Liver (tissue), 3 donors: ENCODE measurements at regions not wholly inside any gene's neighbourhood (a gene's known extent, or its start where the extent isn't known, plus 50 kb on each side); places are given as distances from the start of the nearest gene placed in this dataset.

Experiments used
- EGR1 ChIP-seq, 2 donors: IDR thresholded peaks; 2 replicates each; pipeline ENCODE4 v1.6.1; 2016 to 2018; ENCODE audit warnings: antibody characterized with exemption in 2 of 2, low read depth in 2 of 2
- FOXA1 ChIP-seq: IDR thresholded peaks from 2 replicates; pipeline ENCODE4 v1.6.1; 2016; ENCODE audit warnings: antibody characterized with exemption
- HNF4G ChIP-seq: IDR thresholded peaks from 2 replicates; pipeline ENCODE4 v1.6.1; 2016; ENCODE audit warnings: antibody characterized with exemption
- JUND ChIP-seq, 2 donors: IDR thresholded peaks; 2 replicates each; pipeline ENCODE4 v1.6.1; 2016; ENCODE audit warnings: antibody characterized with exemption in 2 of 2
- RAD21 ChIP-seq, 2 donors: IDR thresholded peaks; 2 replicates each; pipeline ENCODE4 v1.6.1; 2016; ENCODE audit warnings: antibody characterized with exemption in 2 of 2, mild to moderate bottlenecking in 2 of 2
- SP1 ChIP-seq: IDR thresholded peaks from 2 replicates; pipeline ENCODE4 v1.6.1; 2018; ENCODE audit warnings: antibody characterized with exemption, mild to moderate bottlenecking
- TAF1 ChIP-seq: conservative IDR thresholded peaks from 2 replicates; pipeline ENCODE4 v1.6.1; 2016; ENCODE audit warnings: antibody characterized with exemption, mild to moderate bottlenecking
- TF ChIP-seq, protein P1 (sequence below): fragments of 150-350 bp; IDR thresholded peaks from 2 replicates; pipeline ENCODE4 v1.5.1; 2017; ENCODE audit warnings: improper control_type of control experiment, low read depth, low read length; ENCODE audit not compliant: missing input control
- TF ChIP-seq, protein P2 (sequence below): IDR thresholded peaks from 2 replicates; pipeline ENCODE4 v1.6.1; 2016; ENCODE audit warnings: antibody characterized with exemption, mild to moderate bottlenecking
- TF ChIP-seq, protein P3 (sequence below): IDR thresholded peaks from 2 replicates; pipeline ENCODE4 v1.6.1; 2016; ENCODE audit warnings: antibody characterized with exemption
- donor health status: healthy.
- donor health status: healthy.

- TF ChIP-seq FOXA1 (no peak), RAD21 (IDR thresholded peaks at IDR 0.05) (no peak), TAF1 (no peak), HNF4G (no peak), JUND (IDR thresholded peaks at IDR 0.05) (no peak), EGR1 (IDR thresholded peaks at IDR 0.05; ENCODE audit: low read depth in 2 of 2) (no peak), SP1 (no peak)
- TF ChIP-seq, protein P1, sequence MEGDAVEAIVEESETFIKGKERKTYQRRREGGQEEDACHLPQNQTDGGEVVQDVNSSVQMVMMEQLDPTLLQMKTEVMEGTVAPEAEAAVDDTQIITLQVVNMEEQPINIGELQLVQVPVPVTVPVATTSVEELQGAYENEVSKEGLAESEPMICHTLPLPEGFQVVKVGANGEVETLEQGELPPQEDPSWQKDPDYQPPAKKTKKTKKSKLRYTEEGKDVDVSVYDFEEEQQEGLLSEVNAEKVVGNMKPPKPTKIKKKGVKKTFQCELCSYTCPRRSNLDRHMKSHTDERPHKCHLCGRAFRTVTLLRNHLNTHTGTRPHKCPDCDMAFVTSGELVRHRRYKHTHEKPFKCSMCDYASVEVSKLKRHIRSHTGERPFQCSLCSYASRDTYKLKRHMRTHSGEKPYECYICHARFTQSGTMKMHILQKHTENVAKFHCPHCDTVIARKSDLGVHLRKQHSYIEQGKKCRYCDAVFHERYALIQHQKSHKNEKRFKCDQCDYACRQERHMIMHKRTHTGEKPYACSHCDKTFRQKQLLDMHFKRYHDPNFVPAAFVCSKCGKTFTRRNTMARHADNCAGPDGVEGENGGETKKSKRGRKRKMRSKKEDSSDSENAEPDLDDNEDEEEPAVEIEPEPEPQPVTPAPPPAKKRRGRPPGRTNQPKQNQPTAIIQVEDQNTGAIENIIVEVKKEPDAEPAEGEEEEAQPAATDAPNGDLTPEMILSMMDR: no peak
- TF ChIP-seq, protein P2, sequence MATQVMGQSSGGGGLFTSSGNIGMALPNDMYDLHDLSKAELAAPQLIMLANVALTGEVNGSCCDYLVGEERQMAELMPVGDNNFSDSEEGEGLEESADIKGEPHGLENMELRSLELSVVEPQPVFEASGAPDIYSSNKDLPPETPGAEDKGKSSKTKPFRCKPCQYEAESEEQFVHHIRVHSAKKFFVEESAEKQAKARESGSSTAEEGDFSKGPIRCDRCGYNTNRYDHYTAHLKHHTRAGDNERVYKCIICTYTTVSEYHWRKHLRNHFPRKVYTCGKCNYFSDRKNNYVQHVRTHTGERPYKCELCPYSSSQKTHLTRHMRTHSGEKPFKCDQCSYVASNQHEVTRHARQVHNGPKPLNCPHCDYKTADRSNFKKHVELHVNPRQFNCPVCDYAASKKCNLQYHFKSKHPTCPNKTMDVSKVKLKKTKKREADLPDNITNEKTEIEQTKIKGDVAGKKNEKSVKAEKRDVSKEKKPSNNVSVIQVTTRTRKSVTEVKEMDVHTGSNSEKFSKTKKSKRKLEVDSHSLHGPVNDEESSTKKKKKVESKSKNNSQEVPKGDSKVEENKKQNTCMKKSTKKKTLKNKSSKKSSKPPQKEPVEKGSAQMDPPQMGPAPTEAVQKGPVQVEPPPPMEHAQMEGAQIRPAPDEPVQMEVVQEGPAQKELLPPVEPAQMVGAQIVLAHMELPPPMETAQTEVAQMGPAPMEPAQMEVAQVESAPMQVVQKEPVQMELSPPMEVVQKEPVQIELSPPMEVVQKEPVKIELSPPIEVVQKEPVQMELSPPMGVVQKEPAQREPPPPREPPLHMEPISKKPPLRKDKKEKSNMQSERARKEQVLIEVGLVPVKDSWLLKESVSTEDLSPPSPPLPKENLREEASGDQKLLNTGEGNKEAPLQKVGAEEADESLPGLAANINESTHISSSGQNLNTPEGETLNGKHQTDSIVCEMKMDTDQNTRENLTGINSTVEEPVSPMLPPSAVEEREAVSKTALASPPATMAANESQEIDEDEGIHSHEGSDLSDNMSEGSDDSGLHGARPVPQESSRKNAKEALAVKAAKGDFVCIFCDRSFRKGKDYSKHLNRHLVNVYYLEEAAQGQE: no peak
- TF ChIP-seq, protein P3, sequence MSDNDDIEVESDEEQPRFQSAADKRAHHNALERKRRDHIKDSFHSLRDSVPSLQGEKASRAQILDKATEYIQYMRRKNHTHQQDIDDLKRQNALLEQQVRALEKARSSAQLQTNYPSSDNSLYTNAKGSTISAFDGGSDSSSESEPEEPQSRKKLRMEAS: no peak
Measured at GRCh38 chr6:44761046-44761445, 373.5 kb downstream of the CDC5L start.
